CD4-positive, alpha-beta T cell (primary cell): ENCODE measurements at regions not wholly inside any gene's neighbourhood (a gene's known extent, or its start where the extent isn't known, plus 50 kb on each side); places are given as distances from the start of the nearest gene placed in this dataset.

ENCODE experiments used
- ATAC-seq: fragments of 200-7000 bp; cut with Tn5 transposase; one replicate; pipeline ENCODE4 v1.10.0; 2022; ENCODE audit warnings: mild to moderate bottlenecking; ENCODE audit not compliant: poor library complexity
- CTCF ChIA-PET: fragments of 350-600 bp; sonication (Branson Sonifier 250); formaldehyde crosslinking; loops from one replicate; lab custom pipeline; 2021; ENCODE audit warnings: antibody characterized with exemption, inconsistent platforms; lab: Charles Lee
- POLR2A ChIA-PET: fragments of 350-600 bp; sonication (Branson Sonifier 250); formaldehyde crosslinking; loops from one replicate; lab custom pipeline; 2021; ENCODE audit warnings: antibody characterized with exemption, inconsistent platforms; lab: Charles Lee
- DNase-seq, 14 experiments: peaks; one replicate each; pipeline ENCODE4 v3.0.0-alpha.2; 2013 to 2020; ENCODE audit warnings: mixed read lengths in 2 of 14
- H3K27ac ChIP-seq, 2 donors: one replicate each; pipeline versions ENCODE4 v1.5.1 to v1.7.0; 2013; ENCODE audit warnings: low read length in 2 of 2, low read depth in 1 of 2, mild to moderate bottlenecking in 1 of 2
- H3K27me3 ChIP-seq, 2 experiments: 1 replicate in 1 of 2; 2 replicates in 1 of 2; pipeline versions ENCODE4 v1.6.1 to v1.7.0; 2013; ENCODE audit warnings: low read length in 2 of 2, control low read depth in 1 of 2, mild to moderate bottlenecking in 1 of 2, moderate library complexity in 1 of 2; ENCODE audit not compliant: insufficient read depth in 2 of 2, control insufficient read depth in 1 of 2
- H3K36me3 ChIP-seq: one replicate; pipeline ENCODE4 v1.6.1; 2013; ENCODE audit warnings: low read length, control low read depth; ENCODE audit not compliant: insufficient read depth
- H3K4me1 ChIP-seq: one replicate; pipeline ENCODE4 v1.6.1; 2013; ENCODE audit warnings: low read length, control low read depth; ENCODE audit not compliant: insufficient read depth
- H3K4me3 ChIP-seq: one replicate; pipeline ENCODE4 v1.5.1; 2013; ENCODE audit warnings: mild to moderate bottlenecking, low read length, moderate library complexity
- H3K9me3 ChIP-seq, 2 experiments: 1 replicate in 1 of 2; 2 replicates in 1 of 2; pipeline versions ENCODE4 v1.6.1 to v1.7.0; 2013; ENCODE audit warnings: low read length in 2 of 2, mild to moderate bottlenecking in 2 of 2, control low read depth in 1 of 2, moderate library complexity in 1 of 2; ENCODE audit not compliant: control insufficient read depth in 1 of 2, insufficient read depth in 1 of 2
- H3K27ac Mint-ChIP-seq: one replicate; pipeline ENCODE4 v1.8.0; 2020; ENCODE audit warnings: mixed read lengths
- H3K27me3 Mint-ChIP-seq: one replicate; pipeline ENCODE4 v1.8.0; 2021; ENCODE audit warnings: mixed read lengths
- H3K36me3 Mint-ChIP-seq: one replicate; pipeline ENCODE4 v1.8.0; 2021; ENCODE audit warnings: low read depth, mixed read lengths
- H3K4me1 Mint-ChIP-seq: one replicate; pipeline ENCODE4 v1.8.0; 2021; ENCODE audit warnings: low read depth, mixed read lengths
- H3K4me3 Mint-ChIP-seq: one replicate; pipeline ENCODE4 v1.8.0; 2020; ENCODE audit warnings: mild to moderate bottlenecking, mixed read lengths
- H3K9me3 Mint-ChIP-seq: one replicate; pipeline ENCODE4 v1.8.0; 2020; ENCODE audit warnings: mixed read lengths
- intact Hi-C, 2 experiments: fragments of 100-400 bp; cut with DNase I in 1 of 2; cut with micrococcal nuclease in 1 of 2; formaldehyde crosslinking; loops; one replicate each; pipeline versions ENCODE4 v1.15.1 to v1.9.0; 2023 to 2025; cut with DNase I, micrococcal nuclease
- TF ChIP-seq, protein P1 (sequence below): fragments of 200-600 bp; IDR thresholded peaks from one replicate; pipeline ENCODE4 v1.8.0; 2022; ENCODE audit warnings: antibody characterized with exemption, mild to moderate bottlenecking

DNA sequence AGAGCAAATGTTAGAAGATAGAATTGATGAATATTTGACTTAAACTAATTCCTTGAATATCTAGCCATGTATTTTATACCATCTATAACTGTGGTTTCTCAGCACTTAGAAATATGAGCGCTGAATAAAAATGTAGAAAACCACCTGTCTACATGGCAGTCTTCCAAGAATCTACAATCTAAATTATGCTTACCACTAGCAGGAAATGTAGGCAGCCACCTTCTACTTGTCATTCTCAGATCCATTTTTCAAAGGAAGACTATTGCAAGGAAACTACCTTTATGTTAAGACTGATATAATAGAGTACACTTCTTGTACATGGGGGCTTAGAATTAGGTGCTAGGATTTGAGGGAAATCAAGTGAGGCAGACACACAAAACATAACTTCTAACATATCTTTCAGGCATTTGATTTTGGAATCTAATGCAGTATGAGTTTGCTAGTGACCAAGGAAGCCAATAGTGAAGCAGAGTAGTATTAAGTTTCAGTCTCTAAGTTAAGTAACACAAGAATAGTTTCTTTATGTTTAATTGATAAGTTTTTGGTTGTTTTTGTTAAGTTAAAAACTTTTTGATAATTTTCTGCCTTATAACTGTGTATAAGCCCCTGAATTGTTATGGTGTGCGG lies 175.9 kb upstream of the ITGA4 start:
- peak; percentile 91 for ATAC-seq
- H3K9me3 Mint-ChIP-seq = peaks cover 6% of the 10 kb centered on the region
- H3K4me3 Mint-ChIP-seq = peak overlapping the region; percentile 31
- TF ChIP-seq, protein P1, sequence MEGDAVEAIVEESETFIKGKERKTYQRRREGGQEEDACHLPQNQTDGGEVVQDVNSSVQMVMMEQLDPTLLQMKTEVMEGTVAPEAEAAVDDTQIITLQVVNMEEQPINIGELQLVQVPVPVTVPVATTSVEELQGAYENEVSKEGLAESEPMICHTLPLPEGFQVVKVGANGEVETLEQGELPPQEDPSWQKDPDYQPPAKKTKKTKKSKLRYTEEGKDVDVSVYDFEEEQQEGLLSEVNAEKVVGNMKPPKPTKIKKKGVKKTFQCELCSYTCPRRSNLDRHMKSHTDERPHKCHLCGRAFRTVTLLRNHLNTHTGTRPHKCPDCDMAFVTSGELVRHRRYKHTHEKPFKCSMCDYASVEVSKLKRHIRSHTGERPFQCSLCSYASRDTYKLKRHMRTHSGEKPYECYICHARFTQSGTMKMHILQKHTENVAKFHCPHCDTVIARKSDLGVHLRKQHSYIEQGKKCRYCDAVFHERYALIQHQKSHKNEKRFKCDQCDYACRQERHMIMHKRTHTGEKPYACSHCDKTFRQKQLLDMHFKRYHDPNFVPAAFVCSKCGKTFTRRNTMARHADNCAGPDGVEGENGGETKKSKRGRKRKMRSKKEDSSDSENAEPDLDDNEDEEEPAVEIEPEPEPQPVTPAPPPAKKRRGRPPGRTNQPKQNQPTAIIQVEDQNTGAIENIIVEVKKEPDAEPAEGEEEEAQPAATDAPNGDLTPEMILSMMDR = no peak
- ChIA-PET CTCF (no interaction called here), POLR2A (interaction anchor here (0.9 to 1.3 kb wide), 2 partner anchors 10 to 176 kb away, joined by 4 read pairs; partner anchors contain the start of gene ITGA4)
- Histone ChIP-seq H3K9me3 (peaks cover 0 to 4% of the 10 kb centered on the region in 2 experiments), H3K27ac (peak overlapping the region; percentile 43 to 63), H3K36me3 (no peaks in the 10 kb centered on the region), H3K4me1 (peaks cover 5% of the 10 kb centered on the region), H3K27me3 (no peaks in the 10 kb centered on the region), H3K4me3 (no peak overlapping the region)
- peaks cover 6% of the 10 kb centered on the region for H3K36me3 Mint-ChIP-seq
- H3K27ac Mint-ChIP-seq = peak overlapping the region; percentile 78
- peak in 3 of 14 experiments; percentile 72 to 79 (median 77) for DNase-seq
- no peaks in the 10 kb centered on the region for H3K27me3 Mint-ChIP-seq
- intact Hi-C loops = loop anchor here in 1 of 2 experiments (1.0 to 5.0 kb wide), 4 partner anchors 24 to 177 kb away; partner anchors contain the start of gene ITGA4
- peaks cover 52% of the 10 kb centered on the region for H3K4me1 Mint-ChIP-seq

DNA sequence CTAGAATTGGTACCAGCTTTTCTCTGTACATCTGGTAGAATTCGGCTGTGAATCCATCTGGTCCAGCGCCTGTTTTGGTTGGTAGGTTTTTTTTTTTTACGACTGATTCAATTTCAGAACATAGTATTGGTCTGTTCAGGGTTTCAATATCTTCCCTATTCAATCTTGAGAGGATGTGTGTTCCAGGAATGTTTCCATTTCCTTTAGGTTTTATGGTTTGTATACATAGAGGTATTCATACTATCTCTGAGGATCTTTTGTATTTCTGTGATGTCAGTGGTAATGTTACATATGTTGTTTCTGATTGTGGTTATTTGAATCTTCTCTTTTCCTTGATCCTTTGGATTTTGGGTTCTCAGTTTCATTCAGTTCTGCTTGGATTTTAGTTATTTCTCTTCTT lies 172.1 kb upstream of the ITGA4 start:
- H3K36me3 Mint-ChIP-seq = peaks cover 6% of the 10 kb centered on the region
- H3K27me3 Mint-ChIP-seq = no peaks in the 10 kb centered on the region
- Histone ChIP-seq H3K4me3 (no peak overlapping the region), H3K4me1 (peaks cover 5% of the 10 kb centered on the region), H3K36me3 (no peaks in the 10 kb centered on the region), H3K27ac (no peak overlapping the region), H3K9me3 (peaks cover 0 to 4% of the 10 kb centered on the region in 2 experiments), H3K27me3 (no peaks in the 10 kb centered on the region)
- no peak overlapping the region for H3K4me3 Mint-ChIP-seq
- ChIA-PET POLR2A (interaction anchor here (0.8 to 0.9 kb wide), 3 partner anchors 9 to 161 kb away, joined by 3 read pairs; no protein-coding TSS in a partner anchor), CTCF (no interaction called here)
- peaks cover 44% of the 10 kb centered on the region for H3K4me1 Mint-ChIP-seq
- ATAC-seq (no peak), DNase-seq (no peak)
- TF ChIP-seq, protein P1 = no peak
- peaks cover 6% of the 10 kb centered on the region for H3K9me3 Mint-ChIP-seq
- H3K27ac Mint-ChIP-seq = peak overlapping the region; percentile 71
- intact Hi-C loops = no loop called here

DNA sequence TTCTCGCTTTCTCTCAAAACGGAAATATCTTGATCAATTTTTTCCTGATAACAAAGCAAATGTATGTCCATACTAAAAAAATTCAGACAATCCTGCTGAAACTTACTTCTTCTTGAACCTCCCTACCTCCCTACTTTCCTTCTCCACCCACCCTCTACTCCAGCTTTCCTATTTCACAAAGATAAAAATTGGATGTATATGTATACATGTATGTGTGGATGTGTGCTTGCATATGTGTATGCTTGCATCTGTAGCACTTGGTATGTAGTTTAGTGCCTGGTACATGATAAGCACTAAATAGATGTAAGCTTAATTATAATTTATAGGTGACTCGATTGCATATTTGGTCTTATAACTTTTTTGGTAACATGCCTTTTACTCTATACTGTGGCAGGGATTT lies 167.5 kb upstream of the ITGA4 start:
- Mint-ChIP-seq H3K27me3 (no peaks in the 10 kb centered on the region), H3K4me1 (peaks cover 15% of the 10 kb centered on the region), H3K9me3 (peaks cover 2% of the 10 kb centered on the region), H3K36me3 (peaks cover 19% of the 10 kb centered on the region), H3K27ac (no peak overlapping the region), H3K4me3 (no peak overlapping the region)
- no peaks in the 10 kb centered on the region for H3K4me1 ChIP-seq
- no peak overlapping the region for H3K27ac ChIP-seq
- H3K36me3 ChIP-seq = peaks cover 8% of the 10 kb centered on the region
- H3K4me3 ChIP-seq = no peak overlapping the region
- no peak for ATAC-seq
- peaks cover 0 to 4% of the 10 kb centered on the region in 2 experiments for H3K9me3 ChIP-seq
- CTCF ChIA-PET = no interaction called here
- DNase-seq = no peak
- H3K27me3 ChIP-seq = no peaks in the 10 kb centered on the region
- POLR2A ChIA-PET = no interaction called here
- intact Hi-C loops = no loop called here
- TF ChIP-seq, protein P1 = no peak
